IMR-90 (cell line): ENCODE measurements at regions not wholly inside any gene's neighbourhood (a gene's known extent, or its start where the extent isn't known, plus 50 kb on each side); places are given as distances from the start of the nearest gene placed in this dataset.

Experiments used
- ATAC-seq: fragments of 200-7000 bp; cut with Tn5 transposase; 2 replicates; pipeline ENCODE4 v1.9.1; 2020; ENCODE audit warnings: low read depth, mild to moderate bottlenecking, moderate library complexity
- BruUV-seq: library from RNA; stranded (reverse); fragments of 400-500 nt; replicated peaks from 2 replicates; lab custom pipeline; 2021; lab: Mats Ljungman, UMichigan
- CTCF ChIA-PET: fragments of 300-600 bp; formaldehyde crosslinking; extraction: SDS; loops from one replicate; lab custom pipeline; 2021; ENCODE audit warnings: antibody characterized with exemption; lab: Yijun Ruan, JAX
- POLR2A ChIA-PET: fragments of 300-600 bp; sonication (Branson Sonifier 250); formaldehyde crosslinking; loops from one replicate; lab custom pipeline; 2022; ENCODE audit warnings: antibody characterized with exemption; ENCODE audit not compliant: unreplicated experiment; lab: Charles Lee
- DNase-seq: peaks from one replicate; pipeline ENCODE4 v3.0.0; 2013
- H2AFZ ChIP-seq: replicated peaks from 2 replicates; pipeline ENCODE3; 2013; ENCODE audit warnings: low read length, mild to moderate bottlenecking; ENCODE audit not compliant: poor library complexity
- H2AK5ac ChIP-seq: 2 replicates; pipeline ENCODE4 v1.6.1; 2013; ENCODE audit warnings: low read depth, low read length, inconsistent platforms
- H2AK9ac ChIP-seq: replicated peaks from 2 replicates; pipeline ENCODE3; 2013; ENCODE audit warnings: mild to moderate bottlenecking, low read depth, low read length, moderate library complexity; ENCODE audit not compliant: poor library complexity
- H2BK120ac ChIP-seq: 2 replicates; pipeline ENCODE4 v1.6.1; 2013; ENCODE audit warnings: low read depth, low read length, inconsistent platforms
- H2BK15ac ChIP-seq: 3 replicates; pipeline ENCODE4 v1.6.1; 2013; ENCODE audit warnings: low read depth, low read length, inconsistent platforms
- H2BK20ac ChIP-seq: 2 replicates; pipeline ENCODE4 v1.6.1; 2013; ENCODE audit warnings: low read depth, mild to moderate bottlenecking, inconsistent platforms, low read length, moderate library complexity
- H2BK5ac ChIP-seq: 2 replicates; pipeline ENCODE4 v1.6.1; 2013; ENCODE audit warnings: mild to moderate bottlenecking, low read depth, low read length, inconsistent platforms; ENCODE audit not compliant: poor library complexity, severe bottlenecking
- H3K14ac ChIP-seq: replicated peaks from 2 replicates; pipeline ENCODE4 v1.6.1; 2013; ENCODE audit warnings: low read depth, low read length, inconsistent platforms
- H3K18ac ChIP-seq: 2 replicates; pipeline ENCODE4 v1.6.1; 2013; ENCODE audit warnings: low read depth, low read length, control low read depth
- H3K23ac ChIP-seq: 2 replicates; pipeline ENCODE4 v1.6.1; 2013; ENCODE audit warnings: low read depth, low read length, inconsistent platforms
- H3K27ac ChIP-seq: 2 replicates; pipeline ENCODE4 v1.5.1; 2013; ENCODE audit warnings: mild to moderate bottlenecking, control low read depth, low read length; ENCODE audit not compliant: insufficient read depth
- H3K27me3 ChIP-seq: 2 replicates; pipeline ENCODE4 v1.6.1; 2013; ENCODE audit warnings: low read length; ENCODE audit not compliant: control insufficient read depth, insufficient read depth
- H3K36me3 ChIP-seq: 2 replicates; pipeline ENCODE4 v1.6.1; 2013; ENCODE audit warnings: low read length, mixed read lengths; ENCODE audit not compliant: control insufficient read depth, insufficient read depth
- H3K4ac ChIP-seq: 2 replicates; pipeline ENCODE4 v1.6.1; 2013; ENCODE audit warnings: low read depth, low read length, inconsistent platforms
- H3K4me1 ChIP-seq: 2 replicates; pipeline ENCODE4 v1.6.1; 2013; ENCODE audit warnings: low read length, mixed read lengths; ENCODE audit not compliant: control insufficient read depth, insufficient read depth
- H3K4me2 ChIP-seq: 2 replicates; pipeline ENCODE4 v1.6.1; 2013; ENCODE audit warnings: low read depth, mild to moderate bottlenecking, control low read depth, low read length, moderate library complexity
- H3K4me3 ChIP-seq: 2 replicates; pipeline ENCODE4 v1.5.1; 2013; ENCODE audit warnings: low read depth, mild to moderate bottlenecking, control low read depth, low read length, moderate library complexity; ENCODE audit not compliant: insufficient read depth
- H3K56ac ChIP-seq: 2 replicates; pipeline ENCODE4 v1.6.1; 2013; ENCODE audit warnings: low read length, inconsistent platforms; ENCODE audit not compliant: insufficient read depth; ENCODE audit errors: extremely low read depth
- H3K79me1 ChIP-seq, 2 experiments: 2 replicates each; pipeline ENCODE4 v1.6.1; 2013; ENCODE audit warnings: low read length in 2 of 2, inconsistent platforms in 1 of 2, low read depth in 1 of 2
- H3K9ac ChIP-seq: 2 replicates; pipeline ENCODE4 v1.6.1; 2013; ENCODE audit warnings: low read depth, low read length, control low read depth
- H3K9me1 ChIP-seq: 2 replicates; pipeline ENCODE4 v1.6.1; 2013; ENCODE audit warnings: low read length, inconsistent platforms; ENCODE audit not compliant: insufficient read depth
- H3K9me3 ChIP-seq: 2 replicates; pipeline ENCODE4 v1.6.1; 2013; ENCODE audit warnings: low read length; ENCODE audit not compliant: control insufficient read depth, insufficient read depth
- H4K20me1 ChIP-seq: 2 replicates; pipeline ENCODE4 v1.6.1; 2013; ENCODE audit warnings: low read length, inconsistent platforms; ENCODE audit not compliant: insufficient read depth
- H4K5ac ChIP-seq: 2 replicates; pipeline ENCODE4 v1.6.1; 2013; ENCODE audit warnings: mild to moderate bottlenecking, low read depth, low read length, control low read depth
- H4K8ac ChIP-seq, 2 experiments: 2 replicates each; pipeline ENCODE4 v1.6.1; 2013; ENCODE audit warnings: low read depth in 2 of 2, low read length in 2 of 2, control low read depth in 1 of 2, inconsistent platforms in 1 of 2
- H4K91ac ChIP-seq: 2 replicates; pipeline ENCODE4 v1.6.1; 2013; ENCODE audit warnings: low read depth, low read length, inconsistent platforms; ENCODE audit not compliant: insufficient read depth
- CEBPB ChIP-seq: IDR thresholded peaks from 2 replicates; pipeline ENCODE4 v1.6.1; 2012; ENCODE audit warnings: low read depth, low read length, improper control_type of control experiment
- ELK1 ChIP-seq: fragments of 150-350 bp; IDR thresholded peaks from 2 replicates; pipeline ENCODE4 v1.6.1; 2016; ENCODE audit warnings: low read depth, mild to moderate bottlenecking, low read length, moderate library complexity, borderline replicate concordance
- FOS ChIP-seq: fragments of 150-350 bp; IDR thresholded peaks from 2 replicates; pipeline ENCODE4 v1.6.1; 2016; ENCODE audit warnings: low read depth, low read length
- MAZ ChIP-seq: IDR thresholded peaks from 2 replicates; pipeline ENCODE4 v1.6.1; 2012; ENCODE audit warnings: low read depth, mild to moderate bottlenecking, low read length, improper control_type of control experiment, moderate library complexity, borderline replicate concordance
- MXI1 ChIP-seq: IDR thresholded peaks from 2 replicates; pipeline ENCODE4 v1.6.1; 2012; ENCODE audit warnings: low read depth, mild to moderate bottlenecking, low read length, moderate library complexity, borderline replicate concordance
- NFE2L2 ChIP-seq: fragments of 150-350 bp; IDR thresholded peaks from 2 replicates; pipeline ENCODE4 v1.6.1; 2016; ENCODE audit warnings: low read depth, mild to moderate bottlenecking, low read length
- SMC3 ChIP-seq: fragments of 150-350 bp; IDR thresholded peaks from 2 replicates; pipeline ENCODE4 v1.6.1; 2016; ENCODE audit warnings: low read depth, mild to moderate bottlenecking, antibody characterized with exemption, low read length, moderate library complexity
- WGBS, 2 experiments: methylation state at CpG; one replicate each; pipeline versions ENCODE4 v1.1.5 to v1.1.7; 2013; ENCODE audit warnings: missing lambda C conversion rate in 2 of 2; ENCODE audit not compliant: insufficient read length in 1 of 2; ENCODE audit errors: extremely low coverage in 2 of 2; 5-methylcytosine and 5-hydroxymethylcytosine counted together
- dilution Hi-C: fragments of 300-500 bp; cut with HindIII; formaldehyde crosslinking; loops from one replicate; pipeline ENCODE4 v1.14.3; 2018; ENCODE audit warnings: low sequenced_read_pairs; ENCODE audit not compliant: unreplicated experiment
- in situ Hi-C: fragments of 300-500 bp; cut with MboI; formaldehyde crosslinking; loops from 3 replicates; pipeline ENCODE4 v1.14.3; 2019; ENCODE audit warnings: low sequenced_read_pairs, inconsistent platforms, mixed read lengths
- intact Hi-C: fragments of 100-400 bp; cut with micrococcal nuclease; formaldehyde crosslinking; loops from 2 replicates; pipeline ENCODE4 v1.10.0; 2022

- Histone ChIP-seq H3K18ac (no peak overlapping the region), H4K5ac (no peak overlapping the region), H3K9ac (no peak overlapping the region), H3K9me3 (no peaks in the 10 kb centered on the region; the same call in 1 of the 2 replicates), H3K4ac (no peak overlapping the region), H4K20me1 (no peaks in the 10 kb centered on the region), H3K27ac (no peak overlapping the region), H4K91ac (no peak overlapping the region), H3K4me3 (no peak overlapping the region), H2BK120ac (no peak overlapping the region), H3K4me1 (no peaks in the 10 kb centered on the region), H3K79me1 (no peaks in the 10 kb centered on the region), H2BK5ac (no peak overlapping the region), H3K14ac (no peak overlapping the region), H3K4me2 (no peak overlapping the region), H3K23ac (no peak overlapping the region), H3K36me3 (no peaks in the 10 kb centered on the region), H3K27me3 (peaks cover 55% of the 10 kb centered on the region), H2AK9ac (no peak overlapping the region), H4K8ac (no peak overlapping the region), H2AFZ (no peak overlapping the region), H2BK20ac (no peak overlapping the region), H2AK5ac (no peak overlapping the region), H3K9me1 (no peaks in the 10 kb centered on the region), H3K56ac (no peak overlapping the region), H2BK15ac (no peak overlapping the region)
- ChIA-PET POLR2A (no interaction called here), CTCF (no interaction called here)
- intact Hi-C loops (no loop called here), in situ Hi-C loops (no loop called here), dilution Hi-C loops (no loop called here)
- BruUV-seq, result no TSS peak
- ATAC-seq (no peak), DNase-seq (no peak)
- 44% methylated on average over 2 of the region's 5 CpGs; no CpG with 5 or more reads in 1 of the 2 experiments for whole genome bisulfite sequencing, 2 experiments
- TF ChIP-seq NFE2L2 (no peak), ELK1 (no peak), CEBPB (no peak), MAZ (no peak), MXI1 (no peak), SMC3 (no peak), FOS (no peak)
Measured at GRCh38 chr10:118969014-118969413, 60.5 kb upstream of the NANOS1 start.
